GM12878 (cell line): ENCODE measurements at regions not wholly inside any gene's neighbourhood (a gene's known extent, or its start where the extent isn't known, plus 50 kb on each side); places are given as distances from the start of the nearest gene placed in this dataset.

Experiments
- ASH2L ChIP-seq: fragments of 300-600, 200-600 bp; sonication (generic); IDR thresholded peaks from 2 replicates; pipeline ENCODE4 v1.6.1; 2017; ENCODE audit warnings: low read depth, mild to moderate bottlenecking, borderline replicate concordance
- CEBPB ChIP-seq, 2 experiments: fragments of 150-350 bp in 1 of 2; IDR thresholded peaks; 2 replicates each; pipeline ENCODE4 v1.6.1; 2012 to 2014; ENCODE audit warnings: low read depth in 2 of 2, low read length in 2 of 2, borderline replicate concordance in 1 of 2, inconsistent platforms in 1 of 2
- CTCF ChIP-seq, 3 experiments: IDR thresholded peaks in 2 of 3; conservative IDR thresholded peaks in 1 of 3; 2 replicates each; pipeline ENCODE4 v1.5.1; 2011; ENCODE audit warnings: low read depth in 3 of 3, low read length in 3 of 3, mild to moderate bottlenecking in 3 of 3, control low read depth in 2 of 3, moderate library complexity in 2 of 3, inconsistent platforms in 1 of 3, mixed read lengths in 1 of 3; ENCODE audit not compliant: control insufficient read depth in 2 of 3, insufficient read depth in 1 of 3; ENCODE audit errors: extremely low read depth in 1 of 3
- EZH2 ChIP-seq: IDR thresholded peaks from 2 replicates; pipeline ENCODE4 v1.6.1; 2012; ENCODE audit warnings: low read depth, mild to moderate bottlenecking, control low read depth, inconsistent platforms, low read length, borderline replicate concordance; ENCODE audit not compliant: control insufficient read depth
- KLF5 ChIP-seq: fragments of 450-650 bp; IDR thresholded peaks from 2 replicates; pipeline ENCODE4 v1.6.1; 2014; ENCODE audit warnings: mild to moderate bottlenecking; ENCODE audit not compliant: partially characterized antibody
- RFX5 ChIP-seq: IDR thresholded peaks from 2 replicates; pipeline ENCODE4 v1.6.1; 2011; ENCODE audit warnings: low read depth, low read length, improper control_type of control experiment
- SMC3 ChIP-seq: IDR thresholded peaks from 2 replicates; pipeline ENCODE4 v1.6.1; 2011; ENCODE audit warnings: low read length, improper control_type of control experiment, borderline replicate concordance
- SUZ12 ChIP-seq: fragments of 200-600 bp; sonication (generic); IDR thresholded peaks from one replicate; pipeline ENCODE4 v1.6.1; 2018; ENCODE audit warnings: antibody characterized with exemption, mild to moderate bottlenecking; ENCODE audit not compliant: unreplicated experiment

GRCh38 chr9:7970681-7971330 lies 171.2 kb upstream of the DMAC1 start:
- TF ChIP-seq KLF5 (no peak), CTCF (IDR thresholded peaks at IDR 0.05 in 2 of 3, conservative IDR thresholded peaks at IDR 0.05 in 1 of 3; ENCODE audit: control insufficient read depth in 2 of 3, extremely low read depth in 1 of 3, insufficient read depth in 1 of 3, low read depth in 3 of 3, low read length in 3 of 3) (no peak), CEBPB (IDR thresholded peaks at IDR 0.05; ENCODE audit: borderline replicate concordance in 1 of 2, low read depth in 2 of 2, low read length in 2 of 2) (no peak), RFX5 (no peak), EZH2 (no peak), SMC3 (no peak), ASH2L (no peak), SUZ12 (no peak)
